ENCODE measurements at regions not wholly inside any gene's neighbourhood (a gene's known extent, or its start where the extent isn't known, plus 50 kb on each side); places are given as distances from the start of the nearest gene placed in this dataset.
"Not testable (repeated sequence)": the region's sequence is repeated elsewhere in the genome, so short reads cannot be mapped to it uniquely, and the experiment has no call there.

- not testable (repeated sequence) for DNase-seq
These were observed 642.9 kb downstream of the PRR16 start for GRCh38 chr5:121106721-121107690.

GRCh38 chr5:121108725-121109124 is 644.6 kb downstream of the PRR16 start:
- no peak for DNase-seq

- no peak for DNase-seq
These were observed 645.7 kb downstream of the PRR16 start for GRCh38 chr5:121109817-121110216.

- DNase-seq, result peak; percentile 9
These were observed 657.7 kb downstream of the PRR16 start for GRCh38 chr5:121121786-121122185.

GRCh38 chr5:121138495-121138907 is 674.4 kb downstream of the PRR16 start:
- peak; percentile 33 for DNase-seq

- DNase-seq, result no peak
These were observed 674.9 kb downstream of the PRR16 start for GRCh38 chr5:121138952-121139351.

- DNase-seq, result peak; percentile 5
These were observed 680.7 kb downstream of the PRR16 start for GRCh38 chr5:121144764-121145163.

GRCh38 chr5:121151534-121151933 is 687.4 kb downstream of the PRR16 start:
- peak; percentile 36 for DNase-seq

GRCh38 chr5:121152411-121152810 is 688.3 kb downstream of the PRR16 start:
- DNase-seq, result no peak

- DNase-seq, result no peak
These were observed 692.5 kb downstream of the PRR16 start for GRCh38 chr5:121156565-121156964.

GRCh38 chr5:121158451-121158850 is 693.2 kb upstream of the FTMT start:
- no peak for DNase-seq

- no peak for DNase-seq
These were observed 691.1 kb upstream of the FTMT start for GRCh38 chr5:121160591-121160990.

GRCh38 chr5:121164632-121165031 is 687.0 kb upstream of the FTMT start:
- DNase-seq, result no peak

GRCh38 chr5:121171361-121171760 is 680.3 kb upstream of the FTMT start:
- no peak for DNase-seq

GRCh38 chr5:121171834-121172233 is 679.8 kb upstream of the FTMT start:
- DNase-seq, result peak; percentile 32

- peak; percentile 38 for DNase-seq
These were observed 677.3 kb upstream of the FTMT start for GRCh38 chr5:121174351-121174750.

GRCh38 chr5:121175986-121176385 is 675.7 kb upstream of the FTMT start:
- DNase-seq, result peak; percentile 57

- DNase-seq, result no peak
These were observed 668.7 kb upstream of the FTMT start for GRCh38 chr5:121182788-121183490.

GRCh38 chr5:121188849-121189248 is 662.8 kb upstream of the FTMT start:
- DNase-seq, result no peak

GRCh38 chr5:121189342-121190305 is 662.1 kb upstream of the FTMT start:
- peak; percentile 90 for DNase-seq

- DNase-seq, result peak; percentile 87
These were observed 652.3 kb upstream of the FTMT start for GRCh38 chr5:121199216-121199999.

GRCh38 chr5:121218086-121218485 is 633.6 kb upstream of the FTMT start:
- DNase-seq, result no peak

All from fibroblast of skin of scalp (primary cell).